Activated naive CD4-positive, alpha-beta T cell treated with anti-CD3 and anti-CD28 coated beads for 36 hours (primary cell): ENCODE measurements at regions not wholly inside any gene's neighbourhood (a gene's known extent, or its start where the extent isn't known, plus 50 kb on each side); places are given as distances from the start of the nearest gene placed in this dataset.

Experiments
- CTCF ChIA-PET: fragments of 350-600 bp; sonication (Branson Sonifier 250); formaldehyde crosslinking; loops from one replicate; lab custom pipeline; 2021; ENCODE audit warnings: antibody characterized with exemption; lab: Charles Lee
- DNase-seq: peaks from one replicate; pipeline ENCODE4 v3.0.0-alpha.2; 2020
- H3K27ac Mint-ChIP-seq: one replicate; pipeline ENCODE4 v1.8.0; 2021; ENCODE audit warnings: mild to moderate bottlenecking, mixed read lengths
- H3K27me3 Mint-ChIP-seq: one replicate; pipeline ENCODE4 v1.8.0; 2021; ENCODE audit warnings: low read depth, mixed read lengths
- H3K36me3 Mint-ChIP-seq: one replicate; pipeline ENCODE4 v1.8.0; 2021; ENCODE audit warnings: low read depth, mixed read lengths
- H3K4me1 Mint-ChIP-seq: one replicate; pipeline ENCODE4 v1.8.0; 2021; ENCODE audit warnings: low read depth, mixed read lengths
- H3K4me3 Mint-ChIP-seq: one replicate; pipeline ENCODE4 v1.8.0; 2021; ENCODE audit warnings: mild to moderate bottlenecking, moderate library complexity, mixed read lengths
- H3K9me3 Mint-ChIP-seq: one replicate; pipeline ENCODE4 v1.8.0; 2021; ENCODE audit warnings: mixed read lengths
- intact Hi-C: fragments of 100-400 bp; cut with micrococcal nuclease; formaldehyde crosslinking; loops from one replicate; pipeline ENCODE4 v1.15.1; 2023

DNA sequence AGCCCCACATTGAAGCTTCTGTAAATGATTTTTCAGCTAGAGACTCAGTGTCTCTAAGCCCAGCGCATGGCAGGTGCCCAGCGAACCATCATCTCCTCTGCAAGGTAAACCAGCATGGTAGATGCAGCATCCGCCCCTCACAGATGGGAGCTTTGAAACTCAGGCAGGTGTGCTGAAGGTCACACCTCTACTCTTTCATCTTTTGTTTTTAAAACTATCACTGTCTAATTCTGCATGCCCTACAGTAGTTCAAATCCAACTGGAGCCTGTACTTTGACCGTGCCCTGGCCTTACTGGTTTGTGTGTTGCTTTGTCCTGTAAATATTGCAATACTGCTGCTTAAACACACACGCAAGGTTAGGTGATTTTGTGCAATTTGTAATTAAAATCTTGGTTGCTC is 831.1 kb downstream of the GALR1 start:
- no peak overlapping the region for H3K4me3 Mint-ChIP-seq
- peaks cover 7% of the 10 kb centered on the region for H3K27me3 Mint-ChIP-seq
- intact Hi-C loops: no loop called here

DNA sequence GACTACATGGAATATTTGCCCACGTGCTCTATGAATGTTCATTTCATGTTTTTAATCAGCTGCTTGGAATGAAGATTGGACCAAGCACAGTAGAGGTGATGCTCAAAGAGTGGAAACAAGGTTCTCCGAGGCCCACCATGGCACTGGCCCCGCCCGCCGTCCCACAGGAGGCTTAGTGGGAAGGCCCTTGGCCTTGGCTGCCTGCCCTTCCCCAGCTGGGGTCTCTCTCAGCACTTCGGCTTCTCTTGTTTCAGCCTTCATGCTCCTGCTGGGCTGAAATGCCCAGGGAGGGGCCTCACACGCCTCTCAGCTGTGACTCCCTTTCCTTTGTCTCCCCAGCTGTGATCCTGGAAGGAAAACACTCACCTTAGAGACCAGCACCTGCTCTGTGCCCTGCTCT is 833.2 kb downstream of the GALR1 start:
- DNase-seq: no peak
- CTCF ChIA-PET: no interaction called here
- Mint-ChIP-seq H3K27me3 (peaks cover 7% of the 10 kb centered on the region), H3K9me3 (no peaks in the 10 kb centered on the region), H3K36me3 (no peaks in the 10 kb centered on the region), H3K4me3 (no peak overlapping the region), H3K4me1 (no peaks in the 10 kb centered on the region), H3K27ac (no peak overlapping the region)
- intact Hi-C loops: no loop called here

More for the DNA sequence above, 831.1 kb downstream of the GALR1 start:
- no peaks in the 10 kb centered on the region for H3K9me3 Mint-ChIP-seq
- DNase-seq: no peak
- no peaks in the 10 kb centered on the region for H3K36me3 Mint-ChIP-seq
- CTCF ChIA-PET: no interaction called here
- no peaks in the 10 kb centered on the region for H3K4me1 Mint-ChIP-seq
- no peak overlapping the region for H3K27ac Mint-ChIP-seq

DNA sequence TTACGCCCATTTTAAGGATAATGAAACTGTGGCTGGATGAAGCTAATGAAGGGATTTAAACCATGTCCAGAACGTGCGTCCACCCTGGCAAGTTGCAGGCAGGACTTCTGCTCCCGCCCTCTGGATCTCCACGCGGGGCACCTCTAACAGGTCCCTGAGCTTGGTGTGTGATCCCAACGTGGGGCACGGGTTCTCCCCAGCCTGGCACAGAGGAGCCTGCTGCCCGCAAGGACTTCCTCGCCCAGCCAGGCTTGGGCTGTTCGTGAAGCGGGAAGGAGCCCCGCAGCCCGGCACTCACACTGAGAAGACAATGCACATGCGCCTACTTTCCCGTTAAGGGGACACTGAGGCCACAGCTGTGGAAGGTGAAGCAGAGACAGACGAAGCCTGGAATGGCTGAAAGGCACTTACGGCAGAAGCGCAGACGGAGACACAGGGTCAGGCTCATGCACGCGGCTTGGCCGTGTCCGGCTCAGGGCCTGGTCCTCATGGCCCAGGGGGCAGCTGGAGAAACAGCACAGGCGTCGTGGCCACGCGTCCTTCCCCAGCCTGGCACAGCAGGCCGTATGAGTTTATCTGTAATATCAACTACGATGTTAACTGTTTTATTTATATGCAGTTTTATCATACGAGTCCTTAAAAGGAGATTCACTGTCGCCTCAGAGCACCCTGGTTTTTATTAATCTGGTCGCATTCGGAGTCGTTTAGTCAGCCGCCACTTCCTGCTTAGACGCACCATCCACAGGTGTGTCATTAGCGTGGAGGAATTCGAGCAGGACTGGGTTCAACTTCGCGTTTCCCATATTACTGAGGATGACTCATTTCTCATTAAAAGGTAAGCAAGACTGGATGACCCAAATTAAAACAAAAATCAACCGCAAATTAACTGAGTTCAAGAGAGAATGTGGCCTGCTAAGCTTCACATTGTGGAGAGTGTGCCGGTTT is 835.9 kb downstream of the GALR1 start:
- Mint-ChIP-seq H3K27ac (no peak overlapping the region), H3K36me3 (no peaks in the 10 kb centered on the region), H3K9me3 (no peaks in the 10 kb centered on the region), H3K27me3 (peaks cover 5% of the 10 kb centered on the region), H3K4me3 (no peak overlapping the region), H3K4me1 (no peaks in the 10 kb centered on the region)
- CTCF ChIA-PET: no interaction called here
- intact Hi-C loops: no loop called here
- DNase-seq: no peak

DNA sequence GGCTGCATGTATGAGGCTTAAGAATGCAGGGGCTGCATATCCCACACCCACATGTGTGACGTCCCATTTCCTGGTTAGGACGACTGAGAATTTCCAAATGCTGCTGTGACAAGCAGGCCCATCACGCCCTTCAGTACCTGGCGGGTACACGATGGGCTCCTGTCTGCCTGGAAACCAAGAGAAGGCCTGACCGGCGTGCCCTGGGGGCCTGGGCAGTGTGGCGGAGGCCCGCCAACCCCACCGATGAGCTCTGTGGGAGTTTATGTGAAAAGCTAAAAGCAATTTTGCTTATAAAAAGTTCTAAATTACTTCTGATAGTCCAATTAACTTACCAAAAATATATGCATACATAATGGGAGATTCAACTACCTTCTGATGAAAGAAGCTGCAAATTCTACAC is 837.3 kb downstream of the GALR1 start:
- H3K27ac Mint-ChIP-seq: no peak overlapping the region
- no peak for DNase-seq
- peaks cover 5% of the 10 kb centered on the region for H3K27me3 Mint-ChIP-seq
- no peaks in the 10 kb centered on the region for H3K4me1 Mint-ChIP-seq
- H3K36me3 Mint-ChIP-seq: no peaks in the 10 kb centered on the region
- intact Hi-C loops: no loop called here
- H3K4me3 Mint-ChIP-seq: no peak overlapping the region
- H3K9me3 Mint-ChIP-seq: no peaks in the 10 kb centered on the region
- CTCF ChIA-PET: no interaction called here

DNA sequence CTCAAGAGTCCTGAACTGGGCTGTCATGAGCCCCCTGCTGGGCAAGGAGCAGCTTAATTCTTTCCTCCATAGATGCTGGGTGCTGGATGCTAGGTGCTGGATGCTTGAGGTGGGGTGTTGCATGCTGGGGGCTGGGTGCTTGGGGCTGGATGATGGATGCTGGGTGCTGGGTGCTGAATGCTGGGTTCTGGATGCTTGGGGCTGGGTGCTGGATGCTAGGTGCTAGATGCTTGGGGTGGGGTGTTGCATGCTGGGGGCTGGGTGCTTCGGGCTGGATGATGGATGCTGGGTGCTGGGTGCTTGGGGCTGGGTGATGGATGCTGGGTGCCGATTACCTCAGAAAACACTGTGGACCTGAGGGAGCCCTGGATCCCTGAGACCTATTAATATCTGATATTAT is 837.7 kb downstream of the GALR1 start:
- Mint-ChIP-seq H3K4me3 (no peak overlapping the region), H3K36me3 (no peaks in the 10 kb centered on the region), H3K9me3 (no peaks in the 10 kb centered on the region), H3K4me1 (no peaks in the 10 kb centered on the region), H3K27me3 (peaks cover 5% of the 10 kb centered on the region), H3K27ac (no peak overlapping the region)
- no peak for DNase-seq
- intact Hi-C loops: no loop called here
- CTCF ChIA-PET: no interaction called here

DNA sequence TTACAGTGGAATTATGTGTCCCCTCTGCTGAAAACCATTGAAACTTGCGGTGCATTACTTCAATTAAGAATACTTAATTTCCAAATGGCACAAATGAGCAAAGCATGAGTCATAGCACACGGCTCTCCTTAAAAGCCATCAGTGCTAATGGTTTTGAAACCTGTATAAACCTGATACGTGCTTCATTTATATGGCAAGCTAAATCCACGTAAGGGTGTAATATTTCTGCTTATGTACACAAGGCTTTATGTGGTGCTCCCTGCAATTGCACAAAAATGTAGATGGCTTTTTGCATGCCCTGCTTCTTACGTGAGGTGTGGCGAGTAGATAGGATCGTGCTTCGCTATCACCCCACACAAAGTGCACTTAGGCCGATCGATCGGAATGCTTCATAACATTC is 840.9 kb downstream of the GALR1 start:
- no peaks in the 10 kb centered on the region for H3K9me3 Mint-ChIP-seq
- H3K4me1 Mint-ChIP-seq: no peaks in the 10 kb centered on the region
- no peaks in the 10 kb centered on the region for H3K36me3 Mint-ChIP-seq
- H3K27ac Mint-ChIP-seq: no peak overlapping the region
- H3K27me3 Mint-ChIP-seq: no peaks in the 10 kb centered on the region
- no peak for DNase-seq
- CTCF ChIA-PET: no interaction called here
- no peak overlapping the region for H3K4me3 Mint-ChIP-seq
- intact Hi-C loops: no loop called here

DNA sequence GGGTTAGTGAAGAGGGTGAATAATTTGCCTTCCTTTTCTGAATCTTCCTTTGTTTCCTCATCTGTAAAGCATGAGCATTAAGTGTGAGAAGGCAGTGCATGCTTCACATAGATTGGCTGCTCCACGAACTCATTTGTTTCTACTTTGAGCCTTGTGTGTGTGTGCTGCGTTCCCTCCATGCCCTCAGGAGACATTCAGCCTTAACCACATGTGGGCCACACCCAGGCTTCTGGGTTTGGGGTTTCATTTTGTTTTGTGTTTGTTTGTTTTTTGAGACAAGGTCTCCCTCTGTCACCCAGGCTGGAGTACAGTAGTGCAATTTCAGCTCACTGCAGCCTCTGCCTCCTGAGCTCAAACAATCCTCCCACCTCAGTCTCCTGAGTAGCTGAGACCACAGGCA is 843.3 kb downstream of the GALR1 start:
- no peaks in the 10 kb centered on the region for H3K9me3 Mint-ChIP-seq
- DNase-seq: no peak
- no peaks in the 10 kb centered on the region for H3K4me1 Mint-ChIP-seq
- intact Hi-C loops: no loop called here
- H3K4me3 Mint-ChIP-seq: no peak overlapping the region
- CTCF ChIA-PET: no interaction called here
- no peak overlapping the region for H3K27ac Mint-ChIP-seq
- H3K36me3 Mint-ChIP-seq: no peaks in the 10 kb centered on the region
- no peaks in the 10 kb centered on the region for H3K27me3 Mint-ChIP-seq

DNA sequence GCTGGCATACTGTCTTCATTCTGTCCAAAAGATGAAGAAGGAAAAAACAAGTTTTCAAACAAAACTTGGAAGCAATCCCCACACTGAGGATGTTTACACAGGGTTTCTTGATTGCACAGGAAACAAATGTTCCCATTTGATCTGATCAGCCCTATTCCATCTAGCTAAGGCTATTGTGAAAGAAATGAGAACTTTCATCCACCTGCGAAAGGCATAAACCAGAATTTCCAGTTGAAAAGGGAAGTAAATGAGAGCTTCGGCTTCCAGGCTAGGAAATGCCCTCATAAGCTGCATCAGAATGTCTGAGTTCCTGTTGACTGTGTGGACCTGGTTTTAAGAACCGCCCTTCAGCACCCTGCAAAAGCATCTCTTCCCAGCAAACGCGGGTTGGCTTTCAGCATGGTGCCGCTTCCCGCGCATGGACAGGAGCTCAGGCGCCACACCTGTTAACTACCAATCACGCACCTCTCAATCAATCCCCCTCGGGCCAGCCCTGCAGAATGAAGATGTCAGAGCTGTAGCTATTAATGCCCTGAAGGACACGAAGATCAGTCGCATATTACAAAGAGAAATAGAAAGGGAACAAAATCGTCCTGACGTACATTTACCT is 850.4 kb downstream of the GALR1 start:
- no peak overlapping the region for H3K4me3 Mint-ChIP-seq
- H3K9me3 Mint-ChIP-seq: peaks cover 6% of the 10 kb centered on the region
- no peak overlapping the region for H3K27ac Mint-ChIP-seq
- no peaks in the 10 kb centered on the region for H3K27me3 Mint-ChIP-seq
- DNase-seq: no peak
- CTCF ChIA-PET: no interaction called here
- H3K36me3 Mint-ChIP-seq: no peaks in the 10 kb centered on the region
- no peaks in the 10 kb centered on the region for H3K4me1 Mint-ChIP-seq
- intact Hi-C loops: no loop called here

DNA sequence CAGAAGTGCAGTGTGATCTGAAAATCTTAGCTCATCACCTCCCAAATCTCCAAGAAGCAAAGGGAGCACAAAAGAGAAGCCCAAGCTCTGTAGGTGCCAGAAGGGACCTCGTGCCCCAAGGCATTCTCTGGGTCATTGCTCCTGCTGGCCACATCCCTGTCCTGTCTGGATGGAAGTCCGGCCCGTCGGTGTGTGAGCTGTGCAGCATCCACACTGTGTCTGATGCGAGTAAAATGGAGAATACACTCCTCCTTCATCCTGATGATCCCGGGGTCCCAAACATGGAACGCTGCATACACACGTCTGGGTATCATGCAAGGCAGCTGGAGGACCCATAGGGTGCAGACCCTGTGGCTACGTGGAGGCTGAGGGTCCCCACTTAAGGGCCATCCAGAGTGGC is 851.4 kb downstream of the GALR1 start:
- no peak for DNase-seq
- intact Hi-C loops: no loop called here
- no peaks in the 10 kb centered on the region for H3K36me3 Mint-ChIP-seq
- CTCF ChIA-PET: no interaction called here
- H3K9me3 Mint-ChIP-seq: peaks cover 6% of the 10 kb centered on the region
- H3K27me3 Mint-ChIP-seq: no peaks in the 10 kb centered on the region
- no peak overlapping the region for H3K4me3 Mint-ChIP-seq
- no peaks in the 10 kb centered on the region for H3K4me1 Mint-ChIP-seq
- H3K27ac Mint-ChIP-seq: no peak overlapping the region

DNA sequence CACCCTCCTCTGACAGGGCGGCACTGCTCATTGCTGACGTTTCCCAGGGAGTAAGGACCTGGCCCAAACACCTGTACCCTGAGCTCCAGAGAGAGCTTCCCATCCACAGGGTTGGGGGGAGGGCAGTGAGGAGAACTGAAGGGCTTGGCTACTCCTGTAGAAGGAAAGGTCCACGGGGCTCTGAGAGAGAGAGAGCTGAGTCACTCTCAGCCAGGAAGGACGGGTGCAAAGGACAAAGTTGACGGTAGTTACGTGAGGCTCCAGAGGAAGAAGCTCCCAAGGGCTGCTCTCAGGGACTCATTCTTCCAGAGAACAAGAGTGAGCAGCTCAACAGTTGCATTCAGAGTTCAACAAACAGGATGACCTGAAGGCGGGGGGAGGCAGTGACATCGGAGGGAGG is 852.5 kb downstream of the GALR1 start:
- Mint-ChIP-seq H3K4me1 (no peaks in the 10 kb centered on the region), H3K9me3 (peaks cover 6% of the 10 kb centered on the region), H3K36me3 (no peaks in the 10 kb centered on the region), H3K27me3 (no peaks in the 10 kb centered on the region), H3K27ac (no peak overlapping the region), H3K4me3 (no peak overlapping the region)
- CTCF ChIA-PET: no interaction called here
- DNase-seq: no peak
- intact Hi-C loops: no loop called here

DNA sequence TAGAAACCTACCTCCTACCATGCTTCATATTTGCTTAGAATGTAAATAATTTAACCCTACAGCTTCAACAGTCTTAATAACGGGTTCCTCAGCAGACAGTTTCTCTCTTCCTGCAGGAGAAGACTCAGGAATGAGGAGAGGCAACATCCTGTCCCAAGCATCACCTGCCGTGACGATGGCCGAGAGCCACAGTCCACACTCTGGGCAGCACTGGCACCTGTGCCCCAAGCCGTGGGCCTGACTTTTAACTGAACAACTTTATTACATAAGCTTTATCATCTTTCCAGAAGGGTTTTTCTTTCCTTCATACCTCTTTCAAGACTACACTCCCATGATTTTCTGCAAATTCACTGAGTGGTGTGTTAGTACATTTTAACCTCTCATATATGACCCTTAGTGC is 856.0 kb downstream of the GALR1 start:
- Mint-ChIP-seq H3K27me3 (no peaks in the 10 kb centered on the region), H3K4me3 (no peak overlapping the region), H3K36me3 (no peaks in the 10 kb centered on the region), H3K9me3 (peaks cover 6% of the 10 kb centered on the region), H3K4me1 (no peaks in the 10 kb centered on the region), H3K27ac (no peak overlapping the region)
- intact Hi-C loops: no loop called here
- DNase-seq: no peak
- CTCF ChIA-PET: no interaction called here

DNA sequence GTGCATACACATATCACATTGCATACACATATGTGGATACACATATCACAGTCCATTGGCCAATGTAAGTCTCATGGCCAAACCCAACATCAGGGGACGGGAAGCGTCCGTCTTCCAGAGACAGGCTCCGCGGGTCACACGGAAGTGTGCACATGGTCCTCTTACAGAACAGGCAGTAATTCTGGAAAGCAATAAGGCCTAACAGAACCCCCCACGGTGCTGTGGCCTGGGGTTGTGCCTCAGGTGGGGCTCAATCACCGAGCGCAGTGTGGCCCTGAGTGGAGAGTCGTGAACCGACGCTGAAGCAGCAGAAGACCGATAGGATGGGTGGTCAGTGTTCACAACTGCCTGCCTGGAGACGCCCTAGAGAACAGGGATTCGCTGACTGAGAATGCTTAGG is 857.3 kb downstream of the GALR1 start:
- no peaks in the 10 kb centered on the region for H3K36me3 Mint-ChIP-seq
- no peaks in the 10 kb centered on the region for H3K27me3 Mint-ChIP-seq
- intact Hi-C loops: no loop called here
- CTCF ChIA-PET: no interaction called here
- peaks cover 6% of the 10 kb centered on the region for H3K9me3 Mint-ChIP-seq
- no peaks in the 10 kb centered on the region for H3K4me1 Mint-ChIP-seq
- no peak overlapping the region for H3K27ac Mint-ChIP-seq
- DNase-seq: no peak
- H3K4me3 Mint-ChIP-seq: no peak overlapping the region

DNA sequence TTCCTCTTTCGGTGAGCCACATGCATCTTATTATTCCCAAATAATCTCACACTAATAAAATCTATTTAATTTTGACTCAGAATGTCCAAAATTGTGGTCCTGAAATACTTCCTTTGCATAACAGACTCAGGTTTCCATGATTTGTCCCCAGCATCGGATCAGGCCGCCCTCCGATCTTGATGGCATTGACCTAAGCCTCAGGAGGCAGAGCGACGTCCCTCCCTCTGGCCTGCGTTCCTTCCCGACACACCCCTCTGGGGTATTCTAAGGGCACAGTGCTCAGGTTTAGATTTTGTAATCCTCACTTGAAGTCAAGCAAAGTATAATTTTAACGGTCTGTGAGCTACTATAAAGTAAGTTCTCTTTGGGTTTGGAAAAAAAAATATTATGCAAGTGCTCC is 857.7 kb downstream of the GALR1 start:
- Mint-ChIP-seq H3K4me3 (no peak overlapping the region), H3K36me3 (no peaks in the 10 kb centered on the region), H3K27ac (no peak overlapping the region), H3K9me3 (peaks cover 6% of the 10 kb centered on the region), H3K4me1 (no peaks in the 10 kb centered on the region), H3K27me3 (no peaks in the 10 kb centered on the region)
- DNase-seq: no peak
- CTCF ChIA-PET: no interaction called here
- intact Hi-C loops: no loop called here
